H9 (cell line): ENCODE measurements at regions not wholly inside any gene's neighbourhood (a gene's known extent, or its start where the extent isn't known, plus 50 kb on each side); places are given as distances from the start of the nearest gene placed in this dataset.

Source experiments
- DNase-seq: peaks from one replicate; pipeline ENCODE4 v3.0.0-alpha.2; 2017
- H2AFZ ChIP-seq: one replicate; pipeline ENCODE4 v1.6.1; 2013; ENCODE audit warnings: mild to moderate bottlenecking, low read length, control low read depth, moderate library complexity
- H2AK5ac ChIP-seq: 2 replicates; pipeline ENCODE4 v1.6.1; 2013; ENCODE audit warnings: low read length, control low read depth, mixed read lengths; ENCODE audit not compliant: insufficient read length
- H2BK120ac ChIP-seq: one replicate; pipeline ENCODE4 v1.6.1; 2013; ENCODE audit warnings: low read depth, mild to moderate bottlenecking, low read length, control low read depth, inconsistent platforms; ENCODE audit not compliant: poor library complexity, severe bottlenecking
- H2BK12ac ChIP-seq: 2 replicates; pipeline ENCODE4 v1.6.1; 2013; ENCODE audit warnings: low read length, control low read depth, mixed read lengths, low read depth; ENCODE audit not compliant: insufficient read length
- H2BK15ac ChIP-seq: 2 replicates; pipeline ENCODE4 v1.6.1; 2013; ENCODE audit warnings: low read depth, low read length, control low read depth
- H2BK20ac ChIP-seq: one replicate; pipeline ENCODE4 v1.6.1; 2013; ENCODE audit warnings: low read depth, mild to moderate bottlenecking, low read length, control low read depth, inconsistent platforms; ENCODE audit not compliant: poor library complexity, severe bottlenecking
- H2BK5ac ChIP-seq: 2 replicates; pipeline ENCODE4 v1.6.1; 2013; ENCODE audit warnings: low read length, control low read depth, mixed read lengths; ENCODE audit not compliant: insufficient read length
- H3K14ac ChIP-seq: 2 replicates; pipeline ENCODE4 v1.6.1; 2013; ENCODE audit warnings: low read length, control low read depth; ENCODE audit not compliant: insufficient read depth
- H3K18ac ChIP-seq: 2 replicates; pipeline ENCODE4 v1.6.1; 2013; ENCODE audit warnings: low read depth, mild to moderate bottlenecking, mixed read lengths, low read length, control low read depth; ENCODE audit not compliant: insufficient read length
- H3K23ac ChIP-seq: 2 replicates; pipeline ENCODE4 v1.6.1; 2013; ENCODE audit warnings: low read length, control low read depth, mixed read lengths, low read depth; ENCODE audit not compliant: insufficient read length
- H3K23me2 ChIP-seq: 2 replicates; pipeline ENCODE4 v1.6.1; 2013; ENCODE audit warnings: low read depth, mild to moderate bottlenecking, mixed read lengths, low read length, control low read depth; ENCODE audit not compliant: insufficient read length, poor library complexity, severe bottlenecking
- H3K27ac ChIP-seq: 2 replicates; pipeline ENCODE4 v1.5.1; 2013; ENCODE audit warnings: low read length, control low read depth, mixed read lengths, low read depth; ENCODE audit not compliant: insufficient read length
- H3K27me3 ChIP-seq: 2 replicates; pipeline ENCODE4 v1.6.1; 2013; ENCODE audit warnings: low read length, control low read depth, inconsistent platforms; ENCODE audit not compliant: insufficient read depth
- H3K4ac ChIP-seq: 2 replicates; pipeline ENCODE4 v1.6.1; 2013; ENCODE audit warnings: low read depth, mild to moderate bottlenecking, control low read depth, inconsistent platforms, low read length, moderate library complexity
- H3K4me1 ChIP-seq: 2 replicates; pipeline ENCODE4 v1.6.1; 2013; ENCODE audit warnings: low read length, control low read depth, inconsistent platforms; ENCODE audit not compliant: insufficient read depth
- H3K4me2 ChIP-seq: 2 replicates; pipeline ENCODE4 v1.6.1; 2013; ENCODE audit warnings: low read length, control low read depth, mixed read lengths; ENCODE audit not compliant: insufficient read length, insufficient read depth
- H3K56ac ChIP-seq: 2 replicates; pipeline ENCODE4 v1.6.1; 2013; ENCODE audit warnings: low read depth, mild to moderate bottlenecking, mixed read lengths, low read length, control low read depth; ENCODE audit not compliant: insufficient read length
- H3K79me1 ChIP-seq: 2 replicates; pipeline ENCODE4 v1.6.1; 2013; ENCODE audit warnings: low read depth, mild to moderate bottlenecking, moderate library complexity, low read length, control low read depth, inconsistent platforms; ENCODE audit not compliant: insufficient read depth, poor library complexity, severe bottlenecking
- H3K79me2 ChIP-seq: 2 replicates; pipeline ENCODE4 v1.6.1; 2013; ENCODE audit warnings: low read length, control low read depth, inconsistent platforms; ENCODE audit not compliant: insufficient read depth
- H3K9ac ChIP-seq: 2 replicates; pipeline ENCODE4 v1.6.1; 2013; ENCODE audit warnings: low read length, control low read depth, mixed read lengths; ENCODE audit not compliant: insufficient read length; ENCODE audit errors: extremely low read depth
- H3K9me3 ChIP-seq: one replicate; pipeline ENCODE4 v1.6.1; 2013; ENCODE audit warnings: low read depth, low read length, inconsistent platforms; ENCODE audit not compliant: control insufficient read depth
- H3T11ph ChIP-seq: one replicate; pipeline ENCODE4 v1.6.1; 2013; ENCODE audit warnings: mild to moderate bottlenecking, low read length, control low read depth, inconsistent platforms
- H4K20me1 ChIP-seq: one replicate; pipeline ENCODE4 v1.6.1; 2013; ENCODE audit not compliant: control insufficient read depth, insufficient read length, insufficient read depth
- H4K5ac ChIP-seq: 2 replicates; pipeline ENCODE4 v1.6.1; 2013; ENCODE audit warnings: low read depth, mild to moderate bottlenecking, mixed read lengths, low read length, control low read depth; ENCODE audit not compliant: insufficient read length
- H4K8ac ChIP-seq: replicated peaks from 2 replicates; pipeline ENCODE4 v1.6.1; 2013; ENCODE audit warnings: low read length, control low read depth, mixed read lengths, low read depth; ENCODE audit not compliant: insufficient read length
- H4K91ac ChIP-seq: 2 replicates; pipeline ENCODE4 v1.6.1; 2013; ENCODE audit warnings: low read depth, mild to moderate bottlenecking, moderate library complexity, mixed read lengths, low read length, control low read depth; ENCODE audit not compliant: insufficient read length
- H3K27ac Mint-ChIP-seq, 3 experiments: 2 replicates in 2 of 3; 3 replicates in 1 of 3; pipeline ENCODE4 v1.8.0; 2020 to 2021; ENCODE audit warnings: mixed read lengths in 3 of 3, mild to moderate bottlenecking in 1 of 3, moderate library complexity in 1 of 3
- H3K27me3 Mint-ChIP-seq: 2 replicates; pipeline ENCODE4 v1.8.0; 2021; ENCODE audit warnings: low read depth, mild to moderate bottlenecking, moderate library complexity, mixed read lengths
- H3K36me3 Mint-ChIP-seq, 3 experiments: 2 replicates in 2 of 3; 3 replicates in 1 of 3; pipeline ENCODE4 v1.8.0; 2020 to 2021; ENCODE audit warnings: low read depth in 3 of 3, mixed read lengths in 3 of 3; ENCODE audit not compliant: insufficient read depth in 1 of 3
- H3K4me1 Mint-ChIP-seq, 2 experiments: 2 replicates each; pipeline ENCODE4 v1.8.0; 2020; ENCODE audit warnings: mixed read lengths in 2 of 2
- H3K4me3 Mint-ChIP-seq, 2 experiments: 2 replicates in 1 of 2; 3 replicates in 1 of 2; pipeline ENCODE4 v1.8.0; 2020 to 2021; ENCODE audit warnings: mild to moderate bottlenecking in 2 of 2, mixed read lengths in 2 of 2, moderate library complexity in 1 of 2
- H3K9me3 Mint-ChIP-seq, 2 experiments: 2 replicates in 1 of 2; 3 replicates in 1 of 2; pipeline ENCODE4 v1.8.0; 2020; ENCODE audit warnings: mild to moderate bottlenecking in 2 of 2, mixed read lengths in 2 of 2, moderate library complexity in 1 of 2
- TF ChIP-seq, protein P1 (sequence below): fragments of 200-600 bp; sonication (generic); conservative IDR thresholded peaks from 3 replicates; pipeline ENCODE4 v1.8.0; 2021; ENCODE audit warnings: antibody characterized with exemption, mild to moderate bottlenecking

DNA sequence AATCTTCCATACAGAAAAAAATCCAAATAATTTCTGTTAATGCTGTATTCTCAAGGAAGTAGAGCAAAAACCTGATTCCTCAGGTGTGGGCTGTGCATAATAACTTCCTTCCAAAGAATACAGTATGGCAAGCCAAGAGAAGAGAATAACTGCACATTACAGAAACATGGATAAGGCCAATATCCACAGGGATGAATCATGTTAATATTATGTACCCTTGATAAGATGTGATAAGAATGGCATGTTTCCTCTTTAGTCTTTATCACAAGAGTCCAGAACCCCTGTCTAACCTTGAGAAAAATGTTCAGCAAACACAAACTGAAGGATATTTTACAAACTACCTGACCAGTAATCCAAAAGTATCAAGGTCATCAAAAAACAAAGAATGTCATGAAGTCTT is 795.8 kb downstream of the SEMA5A start:
- Histone ChIP-seq H3T11ph (no peak overlapping the region), H3K23ac (no peak overlapping the region), H2BK120ac (no peak overlapping the region), H3K4me2 (no peak overlapping the region), H3K79me2 (no peaks in the 10 kb centered on the region), H3K9me3 (no peaks in the 10 kb centered on the region), H3K4ac (no peak overlapping the region), H3K18ac (no peak overlapping the region), H4K20me1 (no peaks in the 10 kb centered on the region), H3K27ac (no peak overlapping the region), H4K8ac (no peak overlapping the region), H4K91ac (no peak overlapping the region), H2BK20ac (no peak overlapping the region), H3K4me1 (no peaks in the 10 kb centered on the region), H3K56ac (no peak overlapping the region), H2BK12ac (no peak overlapping the region), H3K9ac (no peak overlapping the region), H2AK5ac (no peak overlapping the region), H3K14ac (no peak overlapping the region), H2BK15ac (no peak overlapping the region), H3K27me3 (no peaks in the 10 kb centered on the region), H2AFZ (no peak overlapping the region), H3K23me2 (no peaks in the 10 kb centered on the region), H2BK5ac (no peak overlapping the region), H4K5ac (no peak overlapping the region), H3K79me1 (no peaks in the 10 kb centered on the region)
- Mint-ChIP-seq H3K4me3 (no peak overlapping the region), H3K36me3 (no peaks in the 10 kb centered on the region), H3K27ac (no peak overlapping the region), H3K9me3 (no peaks in the 10 kb centered on the region), H3K4me1 (peaks cover 2 to 5% of the 10 kb centered on the region in 2 experiments; a peak in 3 of 4 replicates), H3K27me3 (no peaks in the 10 kb centered on the region)
- DNase-seq: no peak
- TF ChIP-seq, protein P1, sequence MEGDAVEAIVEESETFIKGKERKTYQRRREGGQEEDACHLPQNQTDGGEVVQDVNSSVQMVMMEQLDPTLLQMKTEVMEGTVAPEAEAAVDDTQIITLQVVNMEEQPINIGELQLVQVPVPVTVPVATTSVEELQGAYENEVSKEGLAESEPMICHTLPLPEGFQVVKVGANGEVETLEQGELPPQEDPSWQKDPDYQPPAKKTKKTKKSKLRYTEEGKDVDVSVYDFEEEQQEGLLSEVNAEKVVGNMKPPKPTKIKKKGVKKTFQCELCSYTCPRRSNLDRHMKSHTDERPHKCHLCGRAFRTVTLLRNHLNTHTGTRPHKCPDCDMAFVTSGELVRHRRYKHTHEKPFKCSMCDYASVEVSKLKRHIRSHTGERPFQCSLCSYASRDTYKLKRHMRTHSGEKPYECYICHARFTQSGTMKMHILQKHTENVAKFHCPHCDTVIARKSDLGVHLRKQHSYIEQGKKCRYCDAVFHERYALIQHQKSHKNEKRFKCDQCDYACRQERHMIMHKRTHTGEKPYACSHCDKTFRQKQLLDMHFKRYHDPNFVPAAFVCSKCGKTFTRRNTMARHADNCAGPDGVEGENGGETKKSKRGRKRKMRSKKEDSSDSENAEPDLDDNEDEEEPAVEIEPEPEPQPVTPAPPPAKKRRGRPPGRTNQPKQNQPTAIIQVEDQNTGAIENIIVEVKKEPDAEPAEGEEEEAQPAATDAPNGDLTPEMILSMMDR: no peak
